ENCODE measurements at regions not wholly inside any gene's neighbourhood (a gene's known extent, or its start where the extent isn't known, plus 50 kb on each side); places are given as distances from the start of the nearest gene placed in this dataset.

DNA sequence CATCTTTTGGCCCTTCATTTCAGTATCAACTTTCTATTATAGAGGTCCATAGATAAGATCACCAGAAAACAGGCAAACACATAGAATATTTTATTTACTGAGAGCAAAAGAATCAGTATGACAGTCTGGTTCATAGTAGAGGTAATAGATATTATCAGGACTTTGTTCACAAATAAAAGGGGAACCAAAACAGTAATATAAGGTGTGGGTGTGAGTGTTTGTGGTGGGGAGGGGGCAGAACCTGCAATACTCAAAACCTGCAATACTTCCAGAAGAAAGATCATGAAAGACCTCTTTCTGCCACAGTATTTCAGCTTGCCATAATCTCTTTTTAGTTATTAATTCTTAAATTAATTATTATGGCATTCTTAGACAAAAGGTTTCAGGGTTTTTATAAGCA is 578.7 kb upstream of the SLITRK1 start:
- Histone ChIP-seq H3K36me3 (ENCODE audit: control insufficient read depth, insufficient read depth, low read length) (no peaks in the 10 kb centered on the region), H3K9me3 (ENCODE audit: control insufficient read depth, low read length) (no peaks in the 10 kb centered on the region), H3K27ac (ENCODE audit: low read depth, low read length, severe bottlenecking) (no peak overlapping the region), H3K4me3 (ENCODE audit: extremely low read depth, insufficient read depth, low read length, poor library complexity, severe bottlenecking) (no peak overlapping the region), H3K4me1 (ENCODE audit: control insufficient read depth, insufficient read depth, low read length, poor library complexity, severe bottlenecking) (no peaks in the 10 kb centered on the region)

GRCh38 chr13:84455143-84455905 is 573.0 kb upstream of the SLITRK1 start:
- no peak overlapping the region for H3K4me3 ChIP-seq (ENCODE audit: extremely low read depth, insufficient read depth, low read length, poor library complexity, severe bottlenecking)
- WGBS, 2 experiments (ENCODE audit: insufficient coverage in 2 of 2) = 87 to 100% methylated on average over 3 to 4 of the region's 7 CpGs
- H3K36me3 ChIP-seq (ENCODE audit: control insufficient read depth, insufficient read depth, low read length) = no peaks in the 10 kb centered on the region

DNA sequence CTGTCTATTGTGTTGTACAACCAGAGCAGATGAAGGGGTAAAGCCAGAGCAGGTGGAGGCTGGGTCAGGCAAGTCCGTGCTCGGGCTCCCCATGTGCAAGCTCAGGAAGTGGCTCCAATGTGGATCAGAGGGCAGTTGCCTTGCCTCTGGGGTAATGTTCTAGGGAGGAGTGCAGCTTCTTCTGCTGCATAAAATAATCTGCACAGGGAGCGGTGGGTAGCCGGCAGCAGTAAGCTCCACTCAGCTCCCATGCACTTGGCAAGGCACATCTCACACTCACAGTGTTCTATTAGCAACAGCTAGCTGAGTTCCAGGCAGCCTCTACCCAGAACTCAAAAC is 565.3 kb upstream of the SLITRK1 start:
- no peak overlapping the region for H3K27ac ChIP-seq (ENCODE audit: low read depth, low read length, severe bottlenecking)
- H3K9me3 ChIP-seq (ENCODE audit: control insufficient read depth, low read length) = peaks cover 2% of the 10 kb centered on the region
- no peak overlapping the region for H3K4me3 ChIP-seq (ENCODE audit: extremely low read depth, insufficient read depth, low read length, poor library complexity, severe bottlenecking)
- H3K36me3 ChIP-seq (ENCODE audit: control insufficient read depth, insufficient read depth, low read length) = no peaks in the 10 kb centered on the region
- no peaks in the 10 kb centered on the region for H3K4me1 ChIP-seq (ENCODE audit: control insufficient read depth, insufficient read depth, low read length, poor library complexity, severe bottlenecking)
- WGBS, 2 experiments (ENCODE audit: insufficient coverage in 2 of 2) = 84 to 95% methylated on average over 3 to 4 of the region's 4 CpGs

More at GRCh38 chr13:84455143-84455905, 573.0 kb upstream of the SLITRK1 start:
- no peak overlapping the region for H3K27ac ChIP-seq (ENCODE audit: low read depth, low read length, severe bottlenecking)
- no peaks in the 10 kb centered on the region for H3K4me1 ChIP-seq (ENCODE audit: control insufficient read depth, insufficient read depth, low read length, poor library complexity, severe bottlenecking)
- H3K9me3 ChIP-seq (ENCODE audit: control insufficient read depth, low read length) = no peaks in the 10 kb centered on the region

DNA sequence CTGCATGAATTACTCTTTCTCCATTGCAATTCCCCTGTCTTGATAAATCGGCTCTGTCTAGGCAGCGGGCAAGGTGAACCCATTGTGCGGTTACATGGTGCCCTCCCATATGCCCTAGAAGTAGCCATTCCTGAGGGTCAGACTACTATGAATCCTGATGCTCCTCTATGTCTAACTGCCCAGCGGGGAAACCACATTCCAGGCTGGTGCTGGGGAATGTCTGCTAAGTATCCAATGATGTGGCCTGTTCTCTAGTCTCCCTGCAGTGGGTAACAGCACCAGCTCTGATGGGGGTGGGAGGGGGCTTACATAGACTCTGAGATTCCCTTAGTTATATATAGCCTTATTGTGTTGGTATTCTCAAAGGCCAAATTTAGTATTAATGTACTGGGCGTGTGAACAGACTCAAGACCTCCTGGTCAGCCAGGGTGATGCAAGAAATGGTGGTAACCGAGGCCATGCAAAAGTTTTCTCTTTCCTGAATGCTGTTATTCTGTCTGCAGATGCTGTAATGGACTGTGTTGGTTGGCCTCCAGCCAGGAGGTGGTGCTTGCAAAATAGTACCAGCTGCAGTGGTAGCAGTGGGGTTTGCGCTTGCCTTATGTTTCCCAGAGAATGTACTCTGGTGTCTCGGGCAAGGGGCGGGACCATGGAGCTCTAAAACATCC is 564.8 kb upstream of the SLITRK1 start:
- H3K27ac ChIP-seq (ENCODE audit: low read depth, low read length, severe bottlenecking) = no peak overlapping the region
- 91 to 93% methylated on average over 9 of the region's 9 CpGs for whole genome bisulfite sequencing, 2 experiments (ENCODE audit: insufficient coverage in 2 of 2)
- no peak overlapping the region for H3K4me3 ChIP-seq (ENCODE audit: extremely low read depth, insufficient read depth, low read length, poor library complexity, severe bottlenecking)
- no peaks in the 10 kb centered on the region for H3K36me3 ChIP-seq (ENCODE audit: control insufficient read depth, insufficient read depth, low read length)
- peaks cover 2% of the 10 kb centered on the region for H3K9me3 ChIP-seq (ENCODE audit: control insufficient read depth, low read length)
- H3K4me1 ChIP-seq (ENCODE audit: control insufficient read depth, insufficient read depth, low read length, poor library complexity, severe bottlenecking) = no peaks in the 10 kb centered on the region

DNA sequence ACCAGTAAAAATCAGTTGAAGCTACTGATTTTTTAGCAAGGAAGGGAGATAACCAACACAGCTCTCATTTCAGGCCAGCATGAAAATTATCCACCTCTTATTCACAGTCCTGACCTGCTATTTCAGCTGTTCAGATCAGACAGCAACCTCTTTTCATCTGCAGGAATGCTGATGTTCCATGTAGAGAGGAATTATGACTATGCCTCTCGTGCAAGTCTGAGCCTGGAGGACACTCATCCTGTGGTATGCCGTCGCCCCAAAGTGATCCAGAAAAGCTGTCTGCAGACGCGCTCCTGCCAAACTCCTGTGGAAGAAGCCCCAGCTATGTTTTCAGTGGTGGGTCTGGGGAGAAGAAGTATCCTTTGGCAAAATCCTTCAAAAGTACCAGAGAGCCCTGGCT is 563.5 kb upstream of the SLITRK1 start:
- no peak overlapping the region for H3K27ac ChIP-seq (ENCODE audit: low read depth, low read length, severe bottlenecking)
- WGBS, 2 experiments (ENCODE audit: insufficient coverage in 2 of 2) = 79 to 90% methylated on average over 3 to 5 of the region's 5 CpGs

DNA sequence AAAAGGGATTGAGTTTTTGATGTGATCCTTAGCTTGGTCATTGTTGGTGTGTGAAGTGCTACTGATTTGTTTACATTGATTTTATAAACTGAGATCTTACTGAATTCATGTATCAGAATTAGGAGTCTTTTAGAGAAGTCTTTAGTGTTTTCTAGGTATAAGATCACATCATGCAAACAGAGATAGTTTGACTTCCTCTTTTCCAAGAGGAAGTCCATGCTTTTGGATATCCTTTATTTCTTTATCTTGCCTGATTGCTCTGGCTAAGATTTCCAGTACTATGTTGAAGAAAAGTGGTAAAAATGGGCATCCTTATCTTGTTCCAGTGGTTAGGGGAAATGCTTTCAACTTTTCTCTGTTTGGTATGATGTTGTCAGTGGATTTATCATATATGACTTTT is 561.2 kb upstream of the SLITRK1 start:
- H3K9me3 ChIP-seq (ENCODE audit: control insufficient read depth, low read length) = peaks cover 2% of the 10 kb centered on the region
- H3K4me1 ChIP-seq (ENCODE audit: control insufficient read depth, insufficient read depth, low read length, poor library complexity, severe bottlenecking) = no peaks in the 10 kb centered on the region
- H3K4me3 ChIP-seq (ENCODE audit: extremely low read depth, insufficient read depth, low read length, poor library complexity, severe bottlenecking) = no peak overlapping the region
- H3K27ac ChIP-seq (ENCODE audit: low read depth, low read length, severe bottlenecking) = no peak overlapping the region
- H3K36me3 ChIP-seq (ENCODE audit: control insufficient read depth, insufficient read depth, low read length) = no peaks in the 10 kb centered on the region

More for the DNA sequence above, 563.5 kb upstream of the SLITRK1 start:
- Histone ChIP-seq H3K9me3 (ENCODE audit: control insufficient read depth, low read length) (peaks cover 2% of the 10 kb centered on the region), H3K4me3 (ENCODE audit: extremely low read depth, insufficient read depth, low read length, poor library complexity, severe bottlenecking) (no peak overlapping the region), H3K36me3 (ENCODE audit: control insufficient read depth, insufficient read depth, low read length) (no peaks in the 10 kb centered on the region), H3K4me1 (ENCODE audit: control insufficient read depth, insufficient read depth, low read length, poor library complexity, severe bottlenecking) (no peaks in the 10 kb centered on the region)

DNA sequence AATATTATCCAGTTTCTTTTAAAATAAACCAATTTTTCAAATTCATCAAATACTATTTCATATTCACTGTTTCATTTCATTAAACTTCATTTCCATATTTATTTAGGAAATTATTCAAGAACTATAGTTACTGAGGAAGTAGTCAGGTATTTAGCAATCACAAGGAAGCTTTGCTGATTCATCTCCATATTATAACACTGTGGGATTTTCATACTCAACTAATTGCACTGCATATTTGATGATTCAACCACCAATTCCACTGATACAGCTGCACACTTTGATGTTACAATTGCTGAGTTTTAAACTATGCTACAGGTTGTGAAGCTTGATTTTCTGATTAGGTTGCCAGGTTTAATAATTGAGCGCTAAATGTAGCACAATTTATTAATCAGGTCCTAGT is 556.8 kb upstream of the SLITRK1 start:
- no peak overlapping the region for H3K4me3 ChIP-seq (ENCODE audit: extremely low read depth, insufficient read depth, low read length, poor library complexity, severe bottlenecking)
- H3K9me3 ChIP-seq (ENCODE audit: control insufficient read depth, low read length) = peaks cover 2% of the 10 kb centered on the region
- WGBS, 2 experiments (ENCODE audit: insufficient coverage in 2 of 2) = no CpG with 5 or more reads among the region's 1 CpG
- H3K36me3 ChIP-seq (ENCODE audit: control insufficient read depth, insufficient read depth, low read length) = no peaks in the 10 kb centered on the region
- no peak overlapping the region for H3K27ac ChIP-seq (ENCODE audit: low read depth, low read length, severe bottlenecking)
- H3K4me1 ChIP-seq (ENCODE audit: control insufficient read depth, insufficient read depth, low read length, poor library complexity, severe bottlenecking) = no peaks in the 10 kb centered on the region

DNA sequence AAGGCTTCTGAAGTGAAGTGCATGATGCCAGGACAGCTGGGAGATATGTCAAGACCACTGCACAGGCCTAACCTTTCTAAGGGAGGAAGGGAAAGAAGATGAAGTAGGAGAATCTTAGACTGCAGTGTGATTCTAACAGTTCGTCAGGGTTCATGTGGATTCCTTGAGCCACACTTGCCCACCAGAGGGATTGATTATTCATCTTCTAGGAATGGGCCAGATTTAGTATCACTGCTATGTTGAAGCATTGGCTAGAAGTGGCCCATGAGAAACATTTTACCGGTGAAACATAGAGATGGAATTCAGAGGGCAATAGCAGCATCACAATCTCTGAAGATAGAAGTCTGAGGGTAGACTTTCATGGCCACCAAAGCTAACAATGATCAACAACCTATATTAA is 550.8 kb upstream of the SLITRK1 start:
- 86% methylated on average over 1 of the region's 2 CpGs; no CpG with 5 or more reads in 1 of the 2 experiments for WGBS, 2 experiments (ENCODE audit: insufficient coverage in 2 of 2)
- no peaks in the 10 kb centered on the region for H3K9me3 ChIP-seq (ENCODE audit: control insufficient read depth, low read length)
- H3K36me3 ChIP-seq (ENCODE audit: control insufficient read depth, insufficient read depth, low read length) = no peaks in the 10 kb centered on the region
- H3K4me3 ChIP-seq (ENCODE audit: extremely low read depth, insufficient read depth, low read length, poor library complexity, severe bottlenecking) = no peak overlapping the region
- H3K4me1 ChIP-seq (ENCODE audit: control insufficient read depth, insufficient read depth, low read length, poor library complexity, severe bottlenecking) = peaks cover 14% of the 10 kb centered on the region
- no peak overlapping the region for H3K27ac ChIP-seq (ENCODE audit: low read depth, low read length, severe bottlenecking)

GRCh38 chr13:84431646-84432045 is 549.4 kb upstream of the SLITRK1 start:
- H3K27ac ChIP-seq (ENCODE audit: low read depth, low read length, severe bottlenecking) = no peak overlapping the region
- no peak overlapping the region for H3K4me3 ChIP-seq (ENCODE audit: extremely low read depth, insufficient read depth, low read length, poor library complexity, severe bottlenecking)
- H3K4me1 ChIP-seq (ENCODE audit: control insufficient read depth, insufficient read depth, low read length, poor library complexity, severe bottlenecking) = peaks cover 14% of the 10 kb centered on the region
- H3K36me3 ChIP-seq (ENCODE audit: control insufficient read depth, insufficient read depth, low read length) = no peaks in the 10 kb centered on the region
- 80% methylated on average over 1 of the region's 1 CpG; no CpG with 5 or more reads in 1 of the 2 experiments for WGBS, 2 experiments (ENCODE audit: insufficient coverage in 2 of 2)
- H3K9me3 ChIP-seq (ENCODE audit: control insufficient read depth, low read length) = no peaks in the 10 kb centered on the region

- Histone ChIP-seq H3K4me3 (ENCODE audit: extremely low read depth, insufficient read depth, low read length, poor library complexity, severe bottlenecking) (no peak overlapping the region), H3K4me1 (ENCODE audit: control insufficient read depth, insufficient read depth, low read length, poor library complexity, severe bottlenecking) (peaks cover 14% of the 10 kb centered on the region), H3K27ac (ENCODE audit: low read depth, low read length, severe bottlenecking) (no peak overlapping the region), H3K9me3 (ENCODE audit: control insufficient read depth, low read length) (no peaks in the 10 kb centered on the region), H3K36me3 (ENCODE audit: control insufficient read depth, insufficient read depth, low read length) (no peaks in the 10 kb centered on the region)
- 74 to 77% methylated on average over 2 to 3 of the region's 4 CpGs for WGBS, 2 experiments (ENCODE audit: insufficient coverage in 2 of 2)
Measured at GRCh38 chr13:84430446-84430845, 548.2 kb upstream of the SLITRK1 start.

GRCh38 chr13:84430015-84430414 is 547.7 kb upstream of the SLITRK1 start:
- H3K4me1 ChIP-seq (ENCODE audit: control insufficient read depth, insufficient read depth, low read length, poor library complexity, severe bottlenecking) = peaks cover 14% of the 10 kb centered on the region
- no CpG with 5 or more reads among the region's 2 CpGs for WGBS, 2 experiments (ENCODE audit: insufficient coverage in 2 of 2)
- H3K4me3 ChIP-seq (ENCODE audit: extremely low read depth, insufficient read depth, low read length, poor library complexity, severe bottlenecking) = no peak overlapping the region
- no peaks in the 10 kb centered on the region for H3K9me3 ChIP-seq (ENCODE audit: control insufficient read depth, low read length)
- H3K27ac ChIP-seq (ENCODE audit: low read depth, low read length, severe bottlenecking) = no peak overlapping the region
- no peaks in the 10 kb centered on the region for H3K36me3 ChIP-seq (ENCODE audit: control insufficient read depth, insufficient read depth, low read length)

All from mesodermal cell (in vitro differentiated cells).